ENCODE measurements at regions not wholly inside any gene's neighbourhood (a gene's known extent, or its start where the extent isn't known, plus 50 kb on each side); places are given as distances from the start of the nearest gene placed in this dataset.
"Not testable (repeated sequence)": the region's sequence is repeated elsewhere in the genome, so short reads cannot be mapped to it uniquely, and the experiment has no call there.

- no peak for DNase-seq (ENCODE audit: low spot score)
Observed at GRCh38 chr22:11253000-11253511, 4274.9 kb upstream of the OR11H1 start.

DNA sequence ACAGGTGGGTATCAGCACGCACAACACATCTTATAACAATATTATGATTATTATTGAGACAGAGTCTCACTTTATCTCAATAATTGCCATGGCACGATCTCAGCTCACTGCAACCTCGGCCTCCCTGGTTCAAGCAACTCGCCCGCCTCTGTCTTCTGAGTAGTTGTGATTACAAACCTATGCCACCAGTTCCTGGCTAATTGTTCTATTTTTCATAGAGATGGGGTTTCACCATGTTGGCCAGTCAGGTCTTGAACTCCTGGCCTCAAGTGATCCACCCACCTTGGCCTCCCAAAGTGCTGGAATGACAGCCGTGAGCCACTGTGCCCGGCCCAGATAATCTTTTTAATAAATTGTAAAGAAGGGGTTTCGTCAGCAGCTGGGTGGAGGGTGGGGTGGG, 4257.0 kb upstream of the OR11H1 start:
- DNase-seq (ENCODE audit: low spot score), result not testable (repeated sequence)

GRCh38 chr22:11285116-11285838, 4242.7 kb upstream of the OR11H1 start:
- DNase-seq (ENCODE audit: low spot score), result peak; percentile 39

DNA sequence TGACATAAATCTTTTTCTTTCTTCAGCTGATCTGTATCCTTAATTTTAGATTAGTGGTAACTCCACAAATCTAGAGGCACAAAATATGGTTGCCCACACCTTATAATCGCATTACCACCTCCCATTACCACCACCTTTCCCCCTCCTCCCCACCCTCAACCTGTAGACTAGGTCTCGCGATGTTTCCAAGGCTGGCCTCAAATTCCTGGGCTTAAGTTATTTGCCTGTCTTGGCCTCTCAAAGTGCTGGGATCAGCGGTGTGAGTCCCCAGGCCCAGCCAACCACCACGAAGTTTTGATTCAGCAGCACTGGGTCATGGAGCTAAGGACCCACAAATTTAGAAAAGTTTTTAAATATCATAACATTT, 4242.2 kb upstream of the OR11H1 start:
- not testable (repeated sequence) for DNase-seq (ENCODE audit: low spot score)

GRCh38 chr22:11288246-11289220, 4239.5 kb upstream of the OR11H1 start:
- not testable (repeated sequence) for DNase-seq (ENCODE audit: low spot score)

- DNase-seq (ENCODE audit: low spot score), result not testable (repeated sequence)
Observed at GRCh38 chr22:11298126-11298893, 4229.7 kb upstream of the OR11H1 start.

- DNase-seq (ENCODE audit: low spot score), result not testable (repeated sequence)
Observed at GRCh38 chr22:11302427-11302826, 4225.6 kb upstream of the OR11H1 start.

GRCh38 chr22:11302904-11303303, 4225.1 kb upstream of the OR11H1 start:
- DNase-seq (ENCODE audit: low spot score), result not testable (repeated sequence)

DNA sequence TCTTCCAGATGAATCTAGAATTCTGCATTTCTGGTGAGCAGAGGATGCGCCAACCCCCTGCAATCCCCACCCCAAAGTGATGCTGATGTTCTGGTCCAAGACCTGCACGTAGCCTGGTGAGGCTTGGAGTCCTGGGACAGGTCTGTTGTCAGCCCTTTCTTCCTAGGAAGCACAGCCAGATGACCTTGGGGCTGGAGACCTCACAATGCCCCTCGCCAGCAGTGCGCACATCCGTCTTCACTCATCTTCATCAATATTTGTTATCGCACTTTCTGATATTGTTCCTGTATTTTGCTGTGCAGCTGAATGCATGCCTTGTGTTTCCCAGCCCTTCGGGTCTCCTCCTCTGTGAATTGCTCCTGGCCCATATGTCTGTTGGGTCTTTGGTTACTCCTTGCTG, 4222.8 kb upstream of the OR11H1 start:
- DNase-seq (ENCODE audit: low spot score), result not testable (repeated sequence)

DNA sequence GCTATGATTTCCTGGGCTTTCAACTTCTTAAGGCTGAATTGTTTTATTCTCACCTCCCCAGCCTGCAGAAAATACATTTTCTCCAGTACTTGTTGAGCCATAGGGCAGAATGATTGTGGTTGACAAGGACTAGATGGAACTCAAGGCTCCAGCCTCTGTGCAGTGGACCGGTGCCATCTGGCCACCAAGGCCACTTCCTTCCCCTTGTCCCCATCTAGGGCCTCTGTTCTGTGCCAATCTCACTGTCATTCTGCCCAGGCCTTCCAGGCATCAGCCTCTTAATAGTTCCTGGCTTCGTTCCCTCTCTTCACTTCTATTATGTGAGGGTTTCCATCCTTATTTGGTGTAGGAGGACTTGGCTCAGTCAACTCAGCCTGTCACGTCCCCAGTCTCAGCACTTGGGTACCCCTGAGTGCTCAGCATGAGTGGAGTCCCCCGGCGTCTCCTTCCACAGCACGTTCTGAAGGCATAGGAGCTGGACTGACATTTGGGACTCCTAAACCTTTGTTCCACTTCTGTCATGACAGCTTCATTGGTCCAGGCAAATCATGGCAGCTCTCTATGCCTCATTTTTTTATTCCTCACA, 4221.0 kb upstream of the OR11H1 start:
- DNase-seq (ENCODE audit: low spot score), result not testable (repeated sequence)

DNA sequence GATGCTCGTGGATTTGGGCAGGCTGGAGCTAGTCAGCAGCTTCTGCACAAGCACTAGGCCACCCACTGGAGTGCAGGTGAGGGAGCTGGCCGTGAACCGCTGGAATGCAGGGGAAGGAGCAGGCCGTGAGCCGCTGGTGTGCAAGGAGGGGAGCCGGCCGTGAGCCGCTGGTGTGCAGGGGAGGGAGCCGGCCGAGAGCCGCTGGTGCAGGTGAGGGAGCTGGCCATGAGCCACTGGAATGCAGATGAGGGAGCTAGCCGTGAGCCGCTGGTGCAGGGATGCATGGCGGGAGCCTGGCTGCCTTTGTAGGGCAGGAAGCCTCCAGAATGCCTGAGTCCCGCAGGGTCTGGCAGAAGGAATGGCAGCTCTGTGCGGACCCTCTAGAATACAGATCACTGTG, 4220.0 kb upstream of the OR11H1 start:
- DNase-seq (ENCODE audit: low spot score), result no peak

DNA sequence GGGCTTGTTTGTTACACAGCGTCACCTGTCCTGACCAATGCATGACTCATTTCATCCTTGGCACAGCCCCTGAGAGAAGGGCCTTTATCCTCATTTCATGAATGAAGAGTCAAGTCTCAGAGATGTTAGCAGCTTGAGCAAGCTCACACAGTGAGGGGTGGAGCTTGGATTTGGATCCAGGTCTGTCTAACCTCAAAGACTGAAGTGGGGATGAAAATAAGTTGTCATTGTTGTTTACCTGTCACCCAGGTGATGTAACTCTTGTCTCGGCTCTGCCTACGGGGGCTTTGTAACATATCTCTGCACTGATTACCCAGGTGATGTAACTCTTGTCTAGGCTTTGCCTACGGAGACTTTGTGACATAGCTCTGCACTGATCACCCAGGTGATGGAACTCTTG, 4218.2 kb upstream of the OR11H1 start:
- not testable (repeated sequence) for DNase-seq (ENCODE audit: low spot score)

GRCh38 chr22:11310647-11311046, 4217.3 kb upstream of the OR11H1 start:
- not testable (repeated sequence) for DNase-seq (ENCODE audit: low spot score)

GRCh38 chr22:11312640-11313039, 4215.4 kb upstream of the OR11H1 start:
- DNase-seq (ENCODE audit: low spot score), result not testable (repeated sequence)

- not testable (repeated sequence) for DNase-seq (ENCODE audit: low spot score)
Observed at GRCh38 chr22:11313040-11313759, 4214.8 kb upstream of the OR11H1 start.

GRCh38 chr22:11318633-11319032, 4209.4 kb upstream of the OR11H1 start:
- not testable (repeated sequence) for DNase-seq (ENCODE audit: low spot score)

DNA sequence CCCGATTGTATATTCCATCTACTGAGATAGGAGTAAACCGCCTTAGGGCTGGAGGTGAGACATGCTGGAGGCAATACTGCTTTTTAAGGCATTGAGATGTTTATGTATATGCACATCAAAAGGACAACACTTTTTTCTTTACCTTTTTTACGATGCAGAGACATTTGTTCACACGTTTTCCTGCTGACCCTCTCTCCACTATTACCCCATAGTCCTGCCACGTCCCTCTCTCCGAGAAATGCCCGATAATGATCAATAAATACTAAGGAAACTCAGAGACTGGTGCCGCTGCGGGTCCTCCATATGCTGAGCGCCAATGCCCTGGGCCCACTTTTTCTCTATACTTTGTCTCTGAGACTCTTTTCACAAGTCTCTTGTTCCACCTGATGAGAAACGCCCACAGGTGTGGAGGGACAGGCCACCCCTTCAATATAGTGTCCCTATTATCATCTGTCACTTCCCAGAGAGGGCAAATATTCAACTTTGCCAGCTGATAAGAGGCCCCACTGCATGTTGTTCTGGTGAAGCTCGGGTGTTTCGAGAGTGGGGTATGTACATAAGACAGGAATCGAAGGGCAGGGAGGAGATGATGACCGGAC, 4203.5 kb upstream of the OR11H1 start:
- not testable (repeated sequence) for DNase-seq (ENCODE audit: low spot score)

DNA sequence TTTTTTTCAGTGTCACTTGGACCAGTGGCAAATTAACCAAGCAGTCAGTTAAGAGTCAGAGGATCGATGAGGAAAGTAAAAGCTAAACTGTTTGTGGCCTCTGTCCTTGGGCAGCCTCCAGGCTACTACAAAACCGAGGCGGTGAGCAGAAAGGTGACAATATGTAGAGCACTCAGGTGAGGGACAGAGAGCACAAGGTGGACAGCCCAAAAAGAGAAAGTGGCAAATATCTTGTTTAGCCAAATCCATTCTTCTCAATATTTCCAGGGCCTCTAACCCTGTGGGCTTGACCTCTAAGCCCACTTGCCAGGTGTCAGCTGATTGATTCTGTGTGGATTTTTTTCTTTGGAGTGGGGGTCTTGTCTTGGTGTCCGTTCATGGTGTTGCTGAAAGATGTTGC, 4202.2 kb upstream of the OR11H1 start:
- no peak for DNase-seq (ENCODE audit: low spot score)

GRCh38 chr22:11341387-11342068, 4186.5 kb upstream of the OR11H1 start:
- not testable (repeated sequence) for DNase-seq (ENCODE audit: low spot score)

GRCh38 chr22:11351181-11351580, 4176.8 kb upstream of the OR11H1 start:
- not testable (repeated sequence) for DNase-seq (ENCODE audit: low spot score)
